Neural cell (in vitro differentiated cells): ENCODE measurements at regions not wholly inside any gene's neighbourhood (a gene's known extent, or its start where the extent isn't known, plus 50 kb on each side); places are given as distances from the start of the nearest gene placed in this dataset.

ENCODE experiments used
- H2AFZ ChIP-seq: fragments of 200-600, 300-800 bp; sonication (generic), shearing (Covaris generic); 2 replicates; pipeline ENCODE4 v1.6.0; 2014; ENCODE audit warnings: low read depth, mild to moderate bottlenecking, antibody characterized with exemption, low read length, moderate library complexity
- H3F3A ChIP-seq: fragments of 200-600 bp; shearing (Covaris generic); 2 replicates; pipeline ENCODE4 v1.6.1; 2016; ENCODE audit warnings: mild to moderate bottlenecking, moderate library complexity, mixed read lengths, antibody characterized with exemption, low read length; ENCODE audit not compliant: insufficient read depth, poor library complexity, severe bottlenecking
- H3K27ac ChIP-seq: fragments of 200-600, 300-800 bp; sonication (generic), shearing (Covaris generic); 2 replicates; pipeline ENCODE4 v1.5.1; 2014; ENCODE audit warnings: mild to moderate bottlenecking, low read length, moderate library complexity
- H3K27me3 ChIP-seq: fragments of 300-800, 200-600 bp; sonication (generic), shearing (Covaris generic); 2 replicates; pipeline ENCODE4 v1.6.0; 2014; ENCODE audit warnings: mild to moderate bottlenecking, low read depth, low read length, moderate library complexity; ENCODE audit not compliant: insufficient read depth
- H3K36me3 ChIP-seq: fragments of 300-800, 200-600 bp; sonication (generic), shearing (Covaris generic); 2 replicates; pipeline ENCODE4 v1.5.1; 2014; ENCODE audit warnings: mild to moderate bottlenecking, antibody characterized with exemption, low read length, moderate library complexity; ENCODE audit not compliant: insufficient read depth
- H3K4me2 ChIP-seq: fragments of 300-800, 200-600 bp; sonication (generic), shearing (Covaris generic); 2 replicates; pipeline ENCODE4 v1.6.0; 2014; ENCODE audit warnings: mild to moderate bottlenecking, low read length
- H3K4me3 ChIP-seq: fragments of 300-800, 200-600 bp; sonication (generic), shearing (Covaris generic); 2 replicates; pipeline ENCODE4 v1.5.1; 2014; ENCODE audit warnings: mild to moderate bottlenecking, low read length, moderate library complexity
- H3K79me2 ChIP-seq: fragments of 200-600 bp; shearing (Covaris generic); replicated peaks from 2 replicates; pipeline ENCODE4 v1.6.0; 2014; ENCODE audit warnings: mild to moderate bottlenecking, low read length, moderate library complexity; ENCODE audit not compliant: insufficient read depth
- H3K9ac ChIP-seq: fragments of 300-800, 200-600 bp; sonication (generic), shearing (Covaris generic); 2 replicates; pipeline ENCODE4 v1.6.1; 2016; ENCODE audit warnings: mild to moderate bottlenecking, low read length, mixed read lengths
- H3K9me2 ChIP-seq: fragments of 200-600 bp; shearing (Covaris generic); 2 replicates; pipeline ENCODE4 v1.6.1; 2016; ENCODE audit warnings: mild to moderate bottlenecking, low read length, mixed read lengths; ENCODE audit not compliant: insufficient read depth
- H3K9me3 ChIP-seq: fragments of 200-600, 300-800 bp; sonication (generic), shearing (Covaris generic); 2 replicates; pipeline ENCODE4 v1.6.1; 2016; ENCODE audit warnings: mild to moderate bottlenecking, mixed run types, low read length, moderate library complexity, mixed read lengths
- H4K20me1 ChIP-seq: fragments of 200-600 bp; shearing (Covaris generic); 2 replicates; pipeline ENCODE4 v1.6.1; 2016; ENCODE audit warnings: mild to moderate bottlenecking, mixed run types; ENCODE audit not compliant: insufficient read depth
- EP300 ChIP-seq: fragments of 450-650 bp; conservative IDR thresholded peaks from 2 replicates; pipeline ENCODE4 v1.6.1; 2014; ENCODE audit warnings: antibody characterized with exemption, mild to moderate bottlenecking, moderate library complexity; ENCODE audit not compliant: poor library complexity, severe bottlenecking
- EZH2 ChIP-seq: fragments of 200-600, 300-800 bp; shearing (Covaris generic), sonication (generic); IDR thresholded peaks from 2 replicates; pipeline ENCODE4 v1.6.1; 2014; ENCODE audit warnings: antibody characterized with exemption, low read length, borderline replicate concordance, mild to moderate bottlenecking; ENCODE audit not compliant: insufficient read depth, poor library complexity, severe bottlenecking
- MXI1 ChIP-seq: fragments of 450-650 bp; conservative IDR thresholded peaks from 2 replicates; pipeline ENCODE4 v1.6.1; 2014; ENCODE audit warnings: antibody characterized with exemption, mild to moderate bottlenecking; ENCODE audit not compliant: poor library complexity, severe bottlenecking
- POLR2AphosphoS5 ChIP-seq: IDR thresholded peaks from 2 replicates; pipeline ENCODE4 v1.6.1; 2012
- RAD21 ChIP-seq: fragments of 450-650 bp; conservative IDR thresholded peaks from 2 replicates; pipeline ENCODE4 v1.6.1; 2014; ENCODE audit warnings: antibody characterized with exemption, mild to moderate bottlenecking, moderate library complexity
- SMC3 ChIP-seq: fragments of 450-650 bp; conservative IDR thresholded peaks from 2 replicates; pipeline ENCODE4 v1.6.1; 2014; ENCODE audit warnings: antibody characterized with exemption, mild to moderate bottlenecking, moderate library complexity; ENCODE audit not compliant: poor library complexity
- TAF1 ChIP-seq: IDR thresholded peaks from 2 replicates; pipeline ENCODE4 v1.6.1; 2012; ENCODE audit warnings: low read depth
- TF ChIP-seq, protein P1 (sequence below): IDR thresholded peaks from 2 replicates; pipeline ENCODE4 v1.6.1; 2012; ENCODE audit warnings: borderline replicate concordance
- TF ChIP-seq, protein P2 (sequence below): fragments of 450-650 bp; IDR thresholded peaks from 2 replicates; pipeline ENCODE4 v1.5.1; 2014; ENCODE audit warnings: antibody characterized with exemption, mild to moderate bottlenecking, moderate library complexity; ENCODE audit not compliant: poor library complexity, severe bottlenecking

GRCh38 chr2:129760669-129761068 lies 218.8 kb upstream of the RAB6C start:
- no peak overlapping the region for H3K4me2 ChIP-seq
- H4K20me1 ChIP-seq = no peaks in the 10 kb centered on the region
- no peak overlapping the region for H3K27ac ChIP-seq
- no peaks in the 10 kb centered on the region for H3K79me2 ChIP-seq
- H2AFZ ChIP-seq = no peak overlapping the region
- H3F3A ChIP-seq = no peaks in the 10 kb centered on the region
- H3K9me3 ChIP-seq = no peaks in the 10 kb centered on the region
- H3K27me3 ChIP-seq = no peaks in the 10 kb centered on the region
- TF ChIP-seq EP300 = no peak
- TF ChIP-seq POLR2AphosphoS5 = no peak
- TF ChIP-seq EZH2 = no peak
- TF ChIP-seq, protein P1, sequence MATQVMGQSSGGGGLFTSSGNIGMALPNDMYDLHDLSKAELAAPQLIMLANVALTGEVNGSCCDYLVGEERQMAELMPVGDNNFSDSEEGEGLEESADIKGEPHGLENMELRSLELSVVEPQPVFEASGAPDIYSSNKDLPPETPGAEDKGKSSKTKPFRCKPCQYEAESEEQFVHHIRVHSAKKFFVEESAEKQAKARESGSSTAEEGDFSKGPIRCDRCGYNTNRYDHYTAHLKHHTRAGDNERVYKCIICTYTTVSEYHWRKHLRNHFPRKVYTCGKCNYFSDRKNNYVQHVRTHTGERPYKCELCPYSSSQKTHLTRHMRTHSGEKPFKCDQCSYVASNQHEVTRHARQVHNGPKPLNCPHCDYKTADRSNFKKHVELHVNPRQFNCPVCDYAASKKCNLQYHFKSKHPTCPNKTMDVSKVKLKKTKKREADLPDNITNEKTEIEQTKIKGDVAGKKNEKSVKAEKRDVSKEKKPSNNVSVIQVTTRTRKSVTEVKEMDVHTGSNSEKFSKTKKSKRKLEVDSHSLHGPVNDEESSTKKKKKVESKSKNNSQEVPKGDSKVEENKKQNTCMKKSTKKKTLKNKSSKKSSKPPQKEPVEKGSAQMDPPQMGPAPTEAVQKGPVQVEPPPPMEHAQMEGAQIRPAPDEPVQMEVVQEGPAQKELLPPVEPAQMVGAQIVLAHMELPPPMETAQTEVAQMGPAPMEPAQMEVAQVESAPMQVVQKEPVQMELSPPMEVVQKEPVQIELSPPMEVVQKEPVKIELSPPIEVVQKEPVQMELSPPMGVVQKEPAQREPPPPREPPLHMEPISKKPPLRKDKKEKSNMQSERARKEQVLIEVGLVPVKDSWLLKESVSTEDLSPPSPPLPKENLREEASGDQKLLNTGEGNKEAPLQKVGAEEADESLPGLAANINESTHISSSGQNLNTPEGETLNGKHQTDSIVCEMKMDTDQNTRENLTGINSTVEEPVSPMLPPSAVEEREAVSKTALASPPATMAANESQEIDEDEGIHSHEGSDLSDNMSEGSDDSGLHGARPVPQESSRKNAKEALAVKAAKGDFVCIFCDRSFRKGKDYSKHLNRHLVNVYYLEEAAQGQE = no peak
- no peak for TF ChIP-seq TAF1
- TF ChIP-seq SMC3 = no peak
- TF ChIP-seq, protein P2, sequence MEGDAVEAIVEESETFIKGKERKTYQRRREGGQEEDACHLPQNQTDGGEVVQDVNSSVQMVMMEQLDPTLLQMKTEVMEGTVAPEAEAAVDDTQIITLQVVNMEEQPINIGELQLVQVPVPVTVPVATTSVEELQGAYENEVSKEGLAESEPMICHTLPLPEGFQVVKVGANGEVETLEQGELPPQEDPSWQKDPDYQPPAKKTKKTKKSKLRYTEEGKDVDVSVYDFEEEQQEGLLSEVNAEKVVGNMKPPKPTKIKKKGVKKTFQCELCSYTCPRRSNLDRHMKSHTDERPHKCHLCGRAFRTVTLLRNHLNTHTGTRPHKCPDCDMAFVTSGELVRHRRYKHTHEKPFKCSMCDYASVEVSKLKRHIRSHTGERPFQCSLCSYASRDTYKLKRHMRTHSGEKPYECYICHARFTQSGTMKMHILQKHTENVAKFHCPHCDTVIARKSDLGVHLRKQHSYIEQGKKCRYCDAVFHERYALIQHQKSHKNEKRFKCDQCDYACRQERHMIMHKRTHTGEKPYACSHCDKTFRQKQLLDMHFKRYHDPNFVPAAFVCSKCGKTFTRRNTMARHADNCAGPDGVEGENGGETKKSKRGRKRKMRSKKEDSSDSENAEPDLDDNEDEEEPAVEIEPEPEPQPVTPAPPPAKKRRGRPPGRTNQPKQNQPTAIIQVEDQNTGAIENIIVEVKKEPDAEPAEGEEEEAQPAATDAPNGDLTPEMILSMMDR = no peak
- no peak for TF ChIP-seq MXI1
- TF ChIP-seq RAD21 = no peak
- no peak overlapping the region for H3K4me3 ChIP-seq
- no peaks in the 10 kb centered on the region for H3K36me3 ChIP-seq
- H3K9me2 ChIP-seq = no peaks in the 10 kb centered on the region
- H3K9ac ChIP-seq = no peak overlapping the region

DNA sequence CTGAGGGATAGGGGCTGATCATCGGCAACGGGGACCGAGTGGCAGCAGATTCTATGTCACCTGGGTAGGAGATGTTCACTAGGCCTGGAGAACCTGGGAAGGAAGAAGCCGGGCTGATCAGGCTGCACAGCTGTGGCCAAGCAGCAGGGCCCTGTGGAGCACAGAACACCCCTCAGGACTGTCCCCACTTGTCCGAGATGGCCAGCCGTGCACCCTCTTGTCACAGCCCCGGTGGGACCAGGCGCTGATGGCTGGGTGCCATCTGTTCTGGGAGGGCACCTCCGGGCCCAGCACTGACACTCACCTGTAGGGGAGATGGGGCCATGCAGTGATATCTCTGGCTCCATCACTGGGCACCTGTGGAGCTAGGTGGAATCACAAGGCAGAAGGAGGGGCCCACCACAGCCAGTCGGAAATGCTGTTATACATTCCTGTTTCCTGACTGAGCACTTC lies 217.9 kb upstream of the RAB6C start:
- Histone ChIP-seq H2AFZ (no peak overlapping the region), H3K36me3 (no peaks in the 10 kb centered on the region), H3K27me3 (no peaks in the 10 kb centered on the region), H3K9me3 (no peaks in the 10 kb centered on the region), H3K4me3 (no peak overlapping the region), H3K27ac (no peak overlapping the region), H4K20me1 (no peaks in the 10 kb centered on the region), H3K9me2 (no peaks in the 10 kb centered on the region), H3K4me2 (no peak overlapping the region), H3K9ac (no peak overlapping the region), H3F3A (no peaks in the 10 kb centered on the region), H3K79me2 (no peaks in the 10 kb centered on the region)
- TF ChIP-seq MXI1 = no peak
- TF ChIP-seq, protein P1 = no peak
- TF ChIP-seq, protein P2 = no peak
- TF ChIP-seq EP300 = no peak
- no peak for TF ChIP-seq SMC3
- no peak for TF ChIP-seq EZH2
- TF ChIP-seq RAD21 = no peak
- no peak for TF ChIP-seq POLR2AphosphoS5
- TF ChIP-seq TAF1 = no peak
